DMS153 treated with DMSO at 0.1 percent for 48 hours (cell line): ENCODE measurements at regions not wholly inside any gene's neighbourhood (a gene's known extent, or its start where the extent isn't known, plus 50 kb on each side); places are given as distances from the start of the nearest gene placed in this dataset.
"Not testable (repeated sequence)": the region's sequence is repeated elsewhere in the genome, so short reads cannot be mapped to it uniquely, and the experiment has no call there.

ENCODE experiments used
- DNase-seq: peaks from one replicate; lab custom pipeline; 2025; ENCODE audit not compliant: unreplicated experiment; lab: John Stamatoyannopoulos, UW

GRCh38 chr6:81875782-81876293 is 123.4 kb upstream of the TENT5A start:
- no peak for DNase-seq

DNA sequence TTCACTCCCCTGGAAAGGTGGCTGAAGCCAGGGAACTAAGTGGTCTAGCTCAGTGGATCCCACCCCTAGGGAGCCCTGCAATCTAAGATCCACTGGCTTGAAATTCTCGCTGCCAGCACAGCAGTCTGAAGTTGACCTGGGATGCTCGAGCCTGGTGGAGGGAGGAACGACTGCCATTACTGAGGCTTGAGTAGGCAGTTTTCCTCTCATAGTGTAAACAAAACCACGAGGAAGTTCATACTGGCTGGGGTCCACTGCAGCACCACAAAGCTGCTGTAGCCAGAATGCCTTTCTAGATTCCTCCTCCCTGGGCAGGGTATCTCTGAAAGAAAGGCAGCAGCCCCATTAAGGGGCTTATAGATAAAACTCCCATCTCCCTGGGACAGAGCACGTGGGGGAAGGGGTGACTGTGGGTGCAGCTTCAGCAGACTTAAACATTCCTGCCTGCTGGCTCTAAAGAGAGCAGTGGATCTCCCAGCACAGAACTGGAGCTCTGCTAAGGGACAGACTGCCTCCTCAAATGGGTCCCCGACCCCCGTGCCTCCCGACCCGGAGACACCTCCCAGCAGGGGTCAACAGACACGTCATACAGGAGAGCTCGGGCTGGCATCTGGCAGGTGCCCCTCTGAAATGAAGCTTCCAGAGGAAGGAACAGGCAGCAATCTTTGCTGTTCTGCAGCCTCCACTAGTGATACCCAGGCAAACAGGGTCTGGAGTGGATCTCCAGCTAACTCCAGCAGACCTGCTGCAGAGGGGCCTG is 117.4 kb upstream of the TENT5A start:
- not testable (repeated sequence) for DNase-seq

DNA sequence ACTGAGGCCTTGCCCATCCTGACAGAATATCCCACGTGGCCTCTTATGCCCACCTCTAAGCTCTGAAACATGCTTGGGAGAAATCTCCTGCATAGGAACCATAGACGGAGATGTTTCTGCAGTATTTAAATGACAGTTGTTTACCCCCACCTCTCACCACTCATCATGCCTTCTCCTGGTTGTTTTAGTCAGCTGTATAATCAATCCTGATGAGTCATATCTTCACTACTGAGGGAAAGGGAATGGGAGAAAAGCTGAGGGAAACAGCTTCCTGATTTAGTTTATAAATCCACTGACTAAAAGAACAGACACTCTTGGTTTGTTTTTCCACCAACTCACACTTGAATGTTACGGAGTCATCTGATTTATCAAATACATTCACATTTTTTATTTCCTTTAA is 113.2 kb upstream of the TENT5A start:
- no peak for DNase-seq

DNA sequence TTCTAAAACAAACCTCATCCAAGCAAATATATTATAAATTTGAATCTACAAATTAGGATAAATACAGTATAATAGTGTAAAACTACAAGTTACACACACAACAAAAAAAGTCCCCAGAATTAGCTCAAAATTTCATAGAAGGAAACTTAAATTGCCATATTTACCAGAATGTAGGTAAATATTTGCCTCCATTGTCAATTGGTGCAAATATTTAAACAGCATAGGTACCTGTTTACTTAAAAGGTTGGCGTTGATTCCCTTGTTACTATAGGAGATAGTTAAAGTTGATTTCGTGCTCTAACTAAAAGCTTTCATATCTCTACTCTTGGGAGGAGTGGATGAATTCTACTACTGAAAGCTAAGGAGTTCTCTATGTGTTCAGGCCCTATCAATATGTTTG is 111.6 kb upstream of the TENT5A start:
- no peak for DNase-seq

DNA sequence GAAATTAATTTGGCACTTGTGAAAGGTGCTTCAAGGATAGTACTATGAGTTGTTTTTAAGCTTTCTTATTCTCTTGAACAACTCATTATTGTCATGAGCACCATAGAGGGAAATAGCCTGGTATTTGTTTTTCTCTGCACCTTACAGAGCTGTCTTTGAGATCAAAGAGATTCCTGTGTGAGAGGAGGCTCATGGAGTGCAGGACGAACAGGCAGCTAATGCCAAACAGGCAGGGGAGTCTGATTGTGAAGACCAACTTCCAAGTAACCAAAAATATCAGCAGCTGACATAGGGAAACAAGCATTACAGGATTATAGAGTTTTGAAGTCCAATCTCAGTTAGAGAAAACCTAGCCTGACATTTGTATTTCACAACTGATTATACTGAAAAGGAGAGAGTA is 110.6 kb upstream of the TENT5A start:
- DNase-seq, result peak; percentile 30

DNA sequence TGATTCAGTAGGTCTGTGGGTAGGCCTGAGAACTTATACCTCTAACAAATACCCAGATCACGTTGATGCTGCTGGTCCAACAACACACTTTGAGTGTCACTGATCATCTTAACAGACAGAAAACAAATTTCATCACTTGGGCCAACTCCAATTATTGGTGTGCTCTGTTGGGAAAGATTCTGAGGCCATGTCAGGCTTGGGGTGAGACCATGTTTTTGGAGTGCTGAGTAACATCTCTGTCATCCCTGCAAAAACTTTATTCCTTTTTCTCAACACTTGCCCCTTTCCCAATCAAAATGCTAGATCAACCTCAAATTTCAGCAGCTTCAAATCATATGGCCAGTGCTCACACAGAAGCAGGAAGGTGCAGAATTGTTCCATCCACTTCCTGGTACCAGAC is 108.8 kb upstream of the TENT5A start:
- no peak for DNase-seq

DNA sequence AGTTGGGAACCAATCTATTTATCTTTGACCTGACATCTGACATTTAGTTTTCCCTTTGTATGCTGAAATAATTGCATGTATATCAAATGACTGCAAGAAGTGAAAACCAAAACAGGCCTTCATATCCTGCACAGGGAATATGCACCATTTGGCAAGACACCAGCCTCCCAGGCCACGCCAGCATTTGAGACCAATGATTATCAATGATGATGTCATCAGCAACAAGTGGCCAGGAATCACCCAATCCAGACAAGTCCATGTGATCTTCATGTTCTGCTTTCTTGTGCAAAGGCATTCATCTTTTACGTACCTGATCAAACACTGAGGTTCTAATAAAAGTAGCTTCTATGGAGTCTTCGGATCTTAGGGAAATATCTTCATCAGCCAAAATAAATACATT is 107.4 kb upstream of the TENT5A start:
- no peak for DNase-seq

DNA sequence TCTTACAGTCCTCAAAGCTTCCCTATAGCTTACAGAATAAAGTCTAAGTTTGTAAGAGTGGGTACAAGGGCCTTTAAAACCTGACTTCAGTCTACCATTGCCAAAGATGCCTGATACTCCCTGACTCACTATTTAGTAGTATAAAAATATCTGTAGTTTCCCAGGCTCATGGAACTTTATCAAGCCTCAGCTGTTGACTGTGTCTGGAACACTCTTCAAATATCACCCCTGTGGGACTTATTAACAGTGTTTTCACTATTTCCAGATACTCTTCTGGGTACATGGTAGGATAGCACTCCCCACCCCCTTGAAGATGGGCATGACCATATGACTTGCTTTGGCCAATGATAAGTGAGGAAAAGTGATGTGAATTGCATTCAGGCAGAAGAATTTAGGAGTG is 105.3 kb upstream of the TENT5A start:
- DNase-seq, result no peak

DNA sequence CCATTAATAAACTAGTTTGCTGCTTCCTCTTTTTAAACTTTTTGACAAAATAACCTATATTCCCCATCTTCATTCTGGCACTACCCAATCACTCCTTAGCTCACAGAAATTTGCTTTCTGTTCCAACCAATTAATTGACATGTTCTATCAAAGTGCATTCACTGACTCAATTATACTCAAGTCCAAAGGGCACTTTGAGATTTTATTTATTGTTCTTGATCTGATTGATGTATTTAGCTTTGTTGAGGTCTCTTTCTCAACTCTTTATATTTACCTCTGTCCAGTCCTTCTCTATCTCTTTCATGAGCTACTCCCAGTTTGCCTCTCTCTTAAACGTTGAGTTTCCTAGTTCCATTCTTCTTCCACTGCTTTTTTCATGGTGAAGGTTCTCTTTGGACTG is 104.4 kb upstream of the TENT5A start:
- no peak for DNase-seq

DNA sequence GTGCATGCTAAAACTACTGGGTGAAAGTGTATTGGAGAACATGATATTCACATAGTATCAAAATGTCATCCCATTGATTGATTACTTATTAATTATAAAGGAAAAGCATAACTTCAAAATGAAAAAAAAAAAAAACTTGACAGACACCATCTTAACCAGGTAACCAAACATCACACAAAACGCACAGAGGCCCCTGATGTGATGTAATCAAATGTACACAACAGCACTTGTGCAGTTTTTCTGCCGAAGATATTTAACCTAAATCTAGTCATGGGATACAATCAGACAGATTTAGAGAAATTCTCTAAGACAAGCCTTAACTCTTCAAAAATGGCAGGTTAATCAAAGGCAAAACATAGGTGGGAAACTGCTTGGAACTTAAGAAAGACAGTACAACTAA is 102.0 kb upstream of the TENT5A start:
- no peak for DNase-seq

DNA sequence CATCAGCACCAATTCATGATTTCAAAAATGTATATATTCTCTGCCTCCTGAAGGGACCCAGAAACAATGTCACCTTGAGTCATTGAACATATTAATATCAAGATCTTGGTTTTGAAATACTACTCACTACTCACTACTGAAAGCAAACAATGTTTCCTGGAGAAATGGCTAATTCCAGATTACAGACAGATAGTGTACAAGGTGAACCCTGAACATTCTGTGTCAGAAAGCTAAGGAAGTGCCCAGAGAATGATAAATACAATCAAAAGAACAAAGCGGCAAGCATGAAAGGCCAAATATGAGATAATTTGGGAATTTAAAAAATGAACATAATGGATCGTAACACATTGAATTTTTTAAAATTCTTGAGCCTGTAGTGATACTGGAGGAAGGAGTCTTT is 101.5 kb upstream of the TENT5A start:
- DNase-seq, result no peak

DNA sequence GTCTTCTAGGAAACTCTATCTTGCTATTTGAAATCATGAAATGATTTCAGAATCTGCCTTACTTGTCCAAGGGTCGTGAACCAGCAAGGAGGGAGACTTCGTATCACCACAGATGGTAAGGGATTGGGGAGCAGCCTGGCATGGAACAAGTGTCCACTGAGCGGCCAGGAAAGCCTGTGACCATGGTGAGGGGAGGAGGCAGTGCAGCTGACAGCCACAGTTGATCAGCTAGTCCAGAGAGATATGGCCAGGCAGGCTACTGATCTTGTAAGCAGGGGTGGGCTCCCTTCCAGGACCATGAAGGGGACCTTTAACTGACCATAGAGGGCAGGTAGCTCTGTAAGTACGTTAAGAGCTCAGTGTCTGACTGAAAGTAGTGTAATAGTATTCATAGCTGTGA is 96.8 kb upstream of the TENT5A start:
- no peak for DNase-seq

GRCh38 chr6:81847866-81848265 is 95.4 kb upstream of the TENT5A start:
- no peak for DNase-seq

GRCh38 chr6:81844686-81845085 is 92.2 kb upstream of the TENT5A start:
- no peak for DNase-seq

DNA sequence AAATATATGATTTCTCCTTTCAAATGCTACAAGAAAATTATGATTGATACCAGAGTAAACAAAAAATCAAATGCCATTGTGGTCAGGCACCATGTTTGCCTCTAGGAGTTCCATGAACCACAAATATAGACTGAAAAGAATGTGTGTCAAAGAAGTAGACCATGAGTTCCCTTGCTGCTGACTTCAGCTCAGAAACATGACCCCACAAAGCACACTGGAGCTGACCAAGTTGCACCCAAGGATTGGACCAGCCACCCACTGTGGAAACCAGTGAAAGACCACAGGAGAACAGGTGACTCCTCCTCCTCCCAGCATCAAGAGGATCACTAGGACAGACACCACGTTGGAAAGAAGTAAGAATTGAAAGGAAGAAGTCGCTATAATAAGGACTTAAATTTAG is 90.8 kb upstream of the TENT5A start:
- DNase-seq, result no peak

DNA sequence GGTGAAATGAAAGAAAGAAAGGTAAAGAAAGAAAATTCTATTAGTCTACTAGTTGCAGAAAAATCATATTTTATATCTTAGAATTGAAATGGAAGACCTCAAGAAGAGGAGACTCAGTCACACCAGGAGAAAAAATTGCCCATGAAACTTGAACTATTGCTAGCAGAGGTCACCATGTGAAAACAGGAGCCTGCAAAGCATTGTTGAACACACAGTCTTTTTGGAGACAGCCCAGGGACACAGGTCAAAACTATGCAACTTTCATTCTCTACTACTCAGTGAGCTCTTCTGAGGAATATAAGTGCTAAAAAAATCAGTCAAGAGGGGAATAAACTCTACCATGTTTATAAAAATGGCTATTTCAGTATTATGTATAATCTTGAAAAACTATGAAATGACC is 89.8 kb upstream of the TENT5A start:
- DNase-seq, result no peak

DNA sequence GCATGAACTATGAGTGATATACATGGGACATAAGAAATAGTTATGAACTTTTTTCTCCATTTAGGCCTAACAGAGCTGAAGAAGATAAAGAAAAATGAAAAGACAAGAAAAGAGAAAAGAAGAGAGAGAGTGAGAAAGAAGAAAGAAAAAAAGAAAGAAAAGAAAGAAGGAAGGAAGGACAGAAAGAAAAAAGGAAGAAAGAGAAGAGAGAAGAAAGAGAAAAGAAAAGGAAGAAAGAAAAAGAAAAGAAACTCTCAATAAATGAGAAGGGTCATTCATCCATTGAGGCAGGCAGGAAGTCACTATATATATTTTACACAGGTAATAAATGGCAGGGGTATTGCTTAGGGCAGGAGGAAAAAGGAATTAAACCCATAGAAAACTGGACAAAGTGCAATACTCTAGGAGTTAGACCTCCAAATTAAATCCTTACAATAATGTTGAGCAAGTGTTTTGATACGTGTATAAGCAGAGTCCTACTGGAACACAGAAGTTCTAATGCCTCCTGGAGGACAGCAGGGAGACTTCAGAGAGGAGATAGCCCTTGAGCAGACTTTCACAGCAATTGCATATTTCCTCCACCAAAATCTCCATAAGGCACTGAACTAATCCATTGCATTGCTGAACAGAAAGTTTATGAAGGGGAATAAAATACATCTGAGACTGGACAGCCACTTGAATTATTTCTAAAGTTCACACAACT is 86.4 kb upstream of the TENT5A start:
- no peak for DNase-seq

- no peak for DNase-seq
Observed at GRCh38 chr6:81838031-81838430, 85.5 kb upstream of the TENT5A start.

DNA sequence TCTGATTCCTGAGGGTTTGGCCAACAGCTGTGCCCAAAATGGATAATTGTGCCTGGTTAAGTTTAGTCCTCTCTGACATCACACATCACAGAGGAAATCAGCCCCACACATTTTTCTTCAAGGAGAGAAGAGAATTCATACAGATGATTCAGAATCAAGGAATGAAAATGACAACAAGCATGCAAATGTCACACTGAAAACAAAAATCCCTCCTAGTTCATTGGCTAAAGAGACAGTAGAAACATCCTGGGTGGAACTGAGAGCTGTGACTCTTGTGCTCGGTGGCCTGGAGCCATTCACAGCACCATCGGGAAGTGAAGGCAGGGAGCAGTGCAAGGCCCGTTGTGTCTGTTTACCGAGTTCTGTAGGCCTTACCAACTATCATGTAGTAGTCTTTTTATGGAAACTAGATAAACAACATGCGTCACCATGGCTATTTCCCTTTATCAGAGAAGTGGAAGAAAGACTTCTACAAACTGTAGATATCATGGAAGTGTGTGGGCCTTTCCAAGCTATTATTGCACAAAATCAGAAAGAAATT is 81.7 kb upstream of the TENT5A start:
- DNase-seq, result no peak

GRCh38 chr6:81832304-81832703 is 79.8 kb upstream of the TENT5A start:
- DNase-seq, result no peak

DNA sequence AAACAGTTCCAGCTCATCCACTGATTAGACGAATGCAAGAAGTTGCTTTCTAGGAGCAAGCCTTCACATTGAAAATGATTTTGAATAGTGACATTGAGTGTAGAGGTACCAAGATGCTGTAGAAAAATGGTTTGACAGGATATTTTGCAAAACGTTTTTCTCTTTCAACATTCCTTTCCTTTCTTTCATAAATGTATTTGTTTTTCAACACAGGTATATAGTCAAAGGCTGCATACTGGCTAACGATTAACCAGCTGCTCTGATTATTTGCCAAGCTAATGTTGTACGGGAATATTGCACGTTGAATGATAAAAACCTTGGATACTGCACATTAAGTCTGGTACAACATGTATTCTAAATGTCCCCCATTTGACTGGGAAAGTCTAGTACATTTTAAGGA is 78.8 kb upstream of the TENT5A start:
- DNase-seq, result no peak

GRCh38 chr6:81826784-81827183 is 74.3 kb upstream of the TENT5A start:
- DNase-seq, result no peak
